Fibroblast of gingiva (primary cell): ENCODE measurements at regions not wholly inside any gene's neighbourhood (a gene's known extent, or its start where the extent isn't known, plus 50 kb on each side); places are given as distances from the start of the nearest gene placed in this dataset.
A peak's percentile ranks its signal among the peaks of the same experiment; 100 is the strongest.

Source experiments
- DNase-seq: peaks from one replicate; pipeline ENCODE4 v3.0.0-alpha.2; 2011; ENCODE audit warnings: low read depth

DNA sequence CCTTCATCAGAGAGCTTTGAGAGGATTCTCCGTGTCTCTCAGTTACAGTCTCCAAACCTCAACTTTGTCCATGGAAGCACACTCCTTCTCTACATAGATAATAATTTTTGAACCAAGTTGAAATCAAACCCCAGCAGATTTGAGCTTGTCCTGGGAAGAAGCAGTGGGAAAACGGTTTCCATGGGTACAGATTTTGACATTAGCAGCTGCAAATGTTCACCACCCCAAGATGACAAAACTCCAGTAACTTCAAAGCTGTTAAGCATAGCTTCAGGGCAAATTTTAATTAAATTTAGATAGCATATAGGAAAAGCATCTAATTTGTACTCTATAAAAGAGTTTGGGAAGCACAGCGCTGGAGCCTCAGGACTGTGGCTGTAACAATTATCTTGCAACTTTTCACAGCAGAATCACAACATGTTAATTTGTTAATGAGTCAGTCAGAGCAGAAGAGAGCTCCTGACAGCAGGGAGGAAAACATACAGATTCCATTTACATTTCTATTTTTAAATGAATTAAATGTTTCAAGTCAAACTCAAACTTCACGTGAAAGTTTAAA is 240.7 kb downstream of the BMP7 start:
- DNase-seq = no peak

DNA sequence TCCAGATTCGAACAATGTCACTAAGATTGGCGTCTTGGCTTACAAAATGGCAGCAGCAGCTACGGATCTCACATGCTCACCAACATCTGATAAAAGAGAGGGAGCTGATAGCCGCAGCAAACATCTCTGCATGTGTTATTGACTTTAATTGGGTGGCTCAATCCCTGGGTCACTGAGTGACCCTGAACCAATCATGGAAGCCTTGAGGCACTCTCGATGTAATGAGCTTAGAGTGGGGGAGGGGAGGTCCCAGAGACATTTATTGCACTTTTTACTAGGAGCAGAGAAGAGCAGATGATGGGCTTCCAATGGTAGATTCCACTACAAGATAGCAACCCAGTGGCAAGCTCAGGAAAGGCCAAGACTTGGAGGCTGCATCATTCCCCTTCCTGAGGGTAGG is 238.7 kb downstream of the BMP7 start:
- DNase-seq = no peak

DNA sequence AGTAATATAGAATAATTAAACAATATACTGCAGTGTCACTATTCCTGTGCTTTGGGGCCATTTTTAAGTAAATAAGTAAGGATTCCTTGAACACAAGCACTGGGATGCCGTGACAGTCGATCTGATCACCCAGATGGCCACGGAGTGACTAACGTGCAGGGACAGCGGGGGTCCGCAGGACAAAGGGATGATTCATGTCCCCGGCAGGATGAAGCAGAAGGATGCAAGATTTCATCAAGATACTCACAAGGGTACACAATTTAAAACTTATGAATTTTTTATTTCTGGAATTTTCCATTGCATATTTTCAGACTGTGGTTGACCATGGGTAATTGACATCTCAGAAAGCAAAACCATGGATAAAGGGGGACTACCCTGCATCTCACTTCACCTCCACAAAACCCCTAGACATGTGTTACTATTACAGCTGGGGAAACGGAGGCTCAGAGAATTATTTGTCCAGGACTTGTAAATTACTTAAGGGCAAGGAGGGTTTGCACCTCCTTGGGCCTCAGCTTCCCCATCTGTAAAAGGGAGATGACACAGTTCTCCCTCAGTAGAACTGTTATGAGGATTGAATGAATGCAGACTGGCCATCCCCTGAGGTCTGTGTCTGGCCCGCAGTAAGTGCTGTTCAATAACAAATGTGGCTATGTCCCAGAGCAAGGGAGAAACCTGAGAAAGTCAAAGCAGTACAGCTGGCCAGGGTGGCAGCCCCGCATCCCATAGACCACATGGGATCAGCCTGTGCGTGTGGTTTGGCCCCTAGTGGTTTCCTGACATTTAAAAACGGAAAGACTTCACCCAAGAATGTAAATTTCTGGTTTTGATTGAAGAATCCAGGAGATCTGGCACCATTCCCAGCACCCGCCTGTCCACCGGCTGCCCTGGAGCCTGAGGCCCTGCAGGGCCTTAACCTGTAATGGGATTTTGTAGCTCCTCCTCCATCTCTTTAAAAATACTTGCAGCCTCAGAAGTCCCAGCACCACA is 235.5 kb downstream of the BMP7 start:
- DNase-seq = peak; percentile 81

DNA sequence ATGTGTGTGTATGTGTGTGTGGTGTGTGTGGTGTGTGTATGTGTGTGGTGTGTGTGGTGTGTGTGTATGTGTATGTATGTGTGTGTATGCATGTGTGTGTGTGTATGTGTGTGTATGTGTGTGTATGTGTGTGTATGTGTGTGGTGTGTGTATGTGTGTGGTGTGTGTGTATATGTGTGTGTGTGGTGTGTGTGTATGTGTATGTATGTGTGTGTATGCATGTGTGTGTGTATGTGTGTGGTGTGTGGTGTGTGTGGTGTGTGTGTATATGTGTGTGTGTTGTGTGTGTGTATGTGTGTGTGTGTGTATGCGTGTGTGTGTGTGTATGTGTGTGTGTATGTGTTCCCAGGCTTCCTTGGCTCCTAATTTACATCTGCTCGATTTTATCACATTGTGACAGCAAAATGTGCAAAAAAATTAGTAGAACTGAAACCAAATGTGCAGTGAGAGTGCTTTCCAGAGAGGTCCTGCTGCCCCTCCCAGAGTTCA is 234.5 kb downstream of the BMP7 start:
- DNase-seq = peak; percentile 18

DNA sequence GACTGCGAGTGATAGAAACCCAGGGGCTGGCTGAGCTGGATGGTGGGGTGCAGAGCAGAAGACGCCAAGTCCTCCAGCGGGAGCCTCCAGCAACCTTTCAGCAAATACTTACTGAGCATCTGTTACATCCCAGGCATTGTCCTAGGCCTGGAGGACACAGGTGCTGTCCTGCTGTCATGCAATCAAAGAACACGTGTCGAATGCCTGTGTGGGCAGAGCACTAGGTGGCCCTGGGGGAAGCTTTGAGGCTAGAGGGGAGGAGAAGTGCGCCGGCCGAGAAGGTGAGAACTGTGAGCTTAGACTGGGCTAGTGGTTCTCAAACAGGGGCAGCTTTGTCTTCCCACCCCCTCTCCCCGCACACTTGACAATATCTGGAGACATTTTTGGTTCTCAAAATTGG is 233.6 kb downstream of the BMP7 start:
- no peak for DNase-seq

DNA sequence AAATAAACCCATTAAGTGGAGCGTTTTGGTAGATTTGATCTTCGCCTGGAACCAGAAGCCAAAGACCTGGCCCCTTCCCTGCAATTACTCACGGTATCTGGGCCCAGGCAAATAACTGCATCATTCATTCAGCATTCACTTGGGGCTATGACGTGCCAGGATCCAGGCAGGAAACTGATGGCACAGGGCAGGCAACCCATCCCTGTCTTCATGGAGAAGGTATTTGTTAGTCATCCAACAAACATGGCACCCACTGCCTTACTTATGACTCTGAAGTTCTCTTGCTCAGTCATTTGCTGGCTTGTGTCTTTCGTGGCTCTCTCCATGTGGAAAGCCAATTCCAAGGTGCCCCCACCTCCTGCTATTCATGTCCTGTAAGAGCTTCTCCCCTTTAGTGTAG is 232.4 kb downstream of the BMP7 start:
- no peak for DNase-seq

DNA sequence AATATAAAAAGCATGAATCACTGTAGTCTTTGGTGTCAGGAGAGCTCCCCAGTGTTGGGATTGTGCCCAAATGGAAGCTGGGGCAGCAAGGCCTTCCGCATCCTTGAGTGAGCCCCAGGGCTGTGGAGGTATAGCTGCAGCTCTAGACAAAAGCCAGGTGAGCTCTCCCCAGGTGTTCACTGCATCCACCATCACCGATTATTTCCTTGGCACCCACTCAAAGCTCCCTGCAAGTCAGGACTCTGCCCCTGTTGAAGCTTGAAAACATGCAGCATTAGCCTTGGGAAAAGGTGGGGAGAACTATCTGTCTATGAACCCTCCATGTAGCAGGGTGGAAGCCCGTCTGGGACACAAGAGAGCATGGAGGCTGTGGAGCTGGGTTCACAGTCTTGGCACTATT is 228.8 kb downstream of the BMP7 start:
- DNase-seq = no peak

DNA sequence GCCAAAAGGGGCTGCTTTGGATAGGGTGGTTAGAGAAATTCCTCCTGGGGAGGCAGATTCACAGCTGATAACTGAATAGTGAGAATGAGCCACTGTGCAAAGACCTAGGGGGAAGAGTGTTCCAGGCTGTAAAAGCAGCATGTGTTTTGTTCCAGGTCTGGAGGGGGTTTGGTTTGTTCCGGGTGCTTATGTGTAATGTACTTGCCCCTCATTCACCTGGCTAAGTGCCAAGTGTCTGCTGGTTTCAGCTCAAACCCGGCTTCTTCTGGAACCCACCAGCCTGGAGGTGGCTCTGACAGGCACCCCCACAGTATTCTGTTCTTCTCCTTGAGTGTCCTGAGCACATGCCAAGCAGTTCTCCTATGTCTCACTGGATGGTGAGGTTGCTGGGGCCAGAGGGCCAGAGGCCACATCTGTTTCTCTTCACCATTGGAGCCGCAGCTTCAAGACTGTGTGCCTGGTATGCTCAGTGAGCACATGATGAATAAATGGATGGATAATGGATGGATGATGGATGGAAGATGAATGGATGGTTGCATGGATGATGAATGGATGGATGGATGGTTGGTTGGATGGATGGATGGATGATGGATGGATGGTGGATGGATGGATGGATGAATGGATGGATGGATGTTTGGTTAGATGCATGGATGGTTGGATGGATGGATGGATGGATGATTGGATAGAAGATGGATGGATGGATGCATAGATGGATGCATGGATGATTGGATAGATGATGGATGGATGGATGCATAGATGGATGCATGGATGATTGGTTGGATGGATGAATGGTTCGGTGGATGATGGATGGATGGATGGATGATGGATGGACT is 227.6 kb downstream of the BMP7 start:
- peak; percentile 44 for DNase-seq

DNA sequence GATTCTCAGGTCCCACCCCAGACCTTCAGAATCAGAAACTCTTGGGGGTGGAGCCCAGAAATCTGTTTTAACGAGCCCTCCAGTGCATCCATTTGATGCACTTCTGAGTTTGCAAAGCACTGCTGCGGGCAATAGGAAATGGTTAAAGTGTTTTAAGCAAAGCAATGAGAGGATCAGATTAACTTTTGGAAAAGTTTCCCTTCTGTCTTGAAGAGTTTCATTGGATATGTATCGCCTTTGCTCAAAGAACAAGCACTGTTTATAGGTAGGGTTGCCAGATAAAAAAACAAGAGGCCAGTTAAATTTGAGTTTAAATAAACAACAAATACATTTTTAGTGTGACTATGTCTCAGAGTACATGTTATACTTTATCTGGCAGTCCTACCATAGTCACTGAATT is 226.0 kb downstream of the BMP7 start:
- peak; percentile 55 for DNase-seq

DNA sequence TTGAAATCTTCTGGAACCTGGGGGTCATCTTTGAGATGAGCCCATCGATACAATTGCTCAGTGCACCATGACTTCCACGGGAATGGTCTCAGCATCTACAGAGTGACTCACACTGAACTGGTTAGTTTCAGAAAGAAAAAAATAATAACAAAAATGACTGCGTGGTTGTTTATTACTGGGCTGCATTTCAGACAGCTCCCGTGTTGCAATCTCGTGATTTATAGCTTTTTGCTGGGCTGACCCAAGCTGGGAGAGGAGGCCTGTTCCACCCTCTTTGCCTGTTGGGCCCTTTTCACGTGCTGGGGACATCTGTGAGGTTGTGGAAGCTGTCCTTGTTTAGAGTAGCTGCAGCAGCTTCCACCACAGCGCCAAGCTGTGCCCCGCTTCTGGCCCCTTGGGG is 225.5 kb downstream of the BMP7 start:
- DNase-seq = peak; percentile 75

DNA sequence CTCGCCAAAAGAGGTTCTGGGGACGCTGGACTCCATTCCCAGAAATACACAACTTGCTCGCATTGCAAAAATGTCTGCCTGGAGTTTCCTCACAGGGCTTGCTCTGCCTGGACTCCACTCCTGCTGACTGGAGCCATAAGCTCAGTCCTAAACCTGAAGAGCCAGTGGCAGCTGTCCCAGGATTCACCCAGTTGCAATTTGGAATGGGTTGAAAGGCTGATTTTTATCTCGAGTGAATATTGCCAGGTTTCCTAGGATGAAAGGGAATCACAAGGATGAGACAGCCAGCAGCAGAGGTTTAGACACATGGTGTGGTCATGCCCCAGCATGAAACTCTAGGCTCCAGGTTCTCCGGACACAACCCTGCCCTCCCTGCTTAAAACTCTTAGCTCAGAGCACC is 223.3 kb downstream of the BMP7 start:
- peak; percentile 10 for DNase-seq

DNA sequence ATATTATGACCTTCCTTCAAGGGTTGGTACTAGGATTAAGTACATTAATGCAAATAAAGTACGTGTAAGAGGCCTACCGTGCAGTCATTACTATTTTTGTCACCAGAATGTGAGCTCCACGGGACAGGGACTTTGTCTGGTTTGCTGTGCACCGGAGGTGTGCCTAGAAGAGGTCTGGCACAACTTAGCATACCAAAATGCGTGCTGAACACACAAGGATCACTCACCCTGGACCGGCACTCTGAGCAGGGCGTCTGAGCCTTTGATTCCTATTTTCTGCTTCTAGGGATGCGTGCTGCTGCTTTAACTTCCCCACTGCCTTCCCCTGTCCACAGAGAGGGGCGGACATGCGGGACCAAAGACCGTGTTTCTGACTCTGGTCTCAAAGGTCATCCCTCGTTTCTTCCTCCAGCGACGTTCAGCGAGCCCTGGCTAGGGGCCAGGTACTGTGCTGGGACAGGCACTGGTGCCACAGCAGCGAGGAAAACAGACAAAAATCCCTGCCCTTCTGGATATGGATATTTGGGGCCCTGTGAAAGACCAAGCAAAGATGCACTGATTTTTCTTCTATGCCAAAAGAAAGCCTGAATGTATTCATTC is 222.7 kb downstream of the BMP7 start:
- DNase-seq = no peak

DNA sequence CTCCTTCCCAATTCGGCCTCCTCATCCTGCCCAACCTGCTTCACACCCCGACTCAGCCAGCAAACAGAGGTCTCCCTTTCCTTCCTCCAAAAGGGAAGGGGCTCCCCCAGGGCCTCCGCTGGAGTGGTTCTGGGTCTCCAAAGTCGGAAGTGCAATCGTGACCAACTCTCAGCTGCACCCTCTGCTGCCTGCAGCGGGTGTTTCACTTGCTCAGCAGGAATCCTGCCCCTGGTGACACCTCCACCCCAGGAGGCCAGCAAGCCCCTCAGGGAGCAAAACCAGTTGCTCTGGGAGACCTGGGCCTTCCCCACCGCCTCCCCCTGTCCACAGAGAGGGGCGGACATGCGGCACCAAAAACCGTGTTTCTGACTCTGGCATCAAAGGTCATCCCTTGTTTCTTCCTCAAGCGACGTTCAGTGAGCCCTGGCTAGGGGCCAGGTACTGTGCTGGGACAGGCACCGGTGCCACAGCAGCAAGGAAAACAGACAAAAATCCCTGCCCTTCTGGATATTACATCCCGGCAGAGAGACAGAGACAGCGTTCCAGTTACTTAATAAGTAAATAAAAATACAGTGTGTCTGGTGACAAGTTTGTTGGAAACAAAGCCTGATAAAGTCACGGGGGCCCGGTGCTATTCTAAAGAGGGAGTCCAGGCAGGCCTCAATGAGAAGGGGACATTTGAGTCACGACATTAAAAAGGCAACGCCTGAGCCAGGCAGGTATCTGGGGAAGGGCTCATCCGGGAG is 219.0 kb downstream of the BMP7 start:
- no peak for DNase-seq

DNA sequence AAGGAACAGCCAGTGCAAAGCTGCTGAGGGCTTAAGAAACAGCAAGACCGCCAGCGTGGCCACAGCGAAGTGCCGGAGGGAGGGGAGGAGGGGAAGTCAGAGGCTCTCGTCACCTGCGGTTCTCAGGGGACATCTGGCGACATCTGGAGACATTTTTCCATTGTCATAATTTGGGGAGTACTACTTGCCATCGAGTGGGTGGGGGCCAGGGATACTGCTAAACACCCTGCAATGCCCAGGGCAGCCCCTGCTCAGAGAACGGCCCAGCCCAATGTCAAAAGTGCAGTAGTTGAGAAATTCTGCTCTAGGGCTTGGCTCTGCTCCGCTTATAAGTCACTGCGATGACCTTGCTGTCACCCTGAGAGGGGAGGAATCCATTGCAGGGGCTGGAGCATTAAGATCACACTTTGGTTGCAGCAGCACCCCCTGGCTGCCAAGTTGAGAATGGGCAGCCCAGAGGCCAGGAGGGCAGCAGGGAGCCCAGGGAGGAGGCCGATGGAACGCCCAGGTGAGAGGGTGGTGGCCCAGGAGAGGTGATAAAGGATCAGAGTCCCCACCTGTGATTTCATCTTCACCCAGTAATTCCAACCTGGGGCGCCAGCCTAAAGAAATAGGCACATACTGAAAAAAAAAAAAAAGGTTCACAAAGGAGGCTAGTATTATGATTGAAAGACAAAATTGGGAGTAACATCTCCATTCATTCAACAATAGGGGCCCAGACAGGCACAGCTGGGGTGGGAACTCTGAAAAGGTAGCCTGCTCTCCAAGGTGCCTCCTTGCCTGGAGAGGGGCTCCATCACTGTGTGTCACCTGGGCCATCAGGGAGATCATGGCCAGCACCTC is 218.2 kb downstream of the BMP7 start:
- peak; percentile 69 for DNase-seq

DNA sequence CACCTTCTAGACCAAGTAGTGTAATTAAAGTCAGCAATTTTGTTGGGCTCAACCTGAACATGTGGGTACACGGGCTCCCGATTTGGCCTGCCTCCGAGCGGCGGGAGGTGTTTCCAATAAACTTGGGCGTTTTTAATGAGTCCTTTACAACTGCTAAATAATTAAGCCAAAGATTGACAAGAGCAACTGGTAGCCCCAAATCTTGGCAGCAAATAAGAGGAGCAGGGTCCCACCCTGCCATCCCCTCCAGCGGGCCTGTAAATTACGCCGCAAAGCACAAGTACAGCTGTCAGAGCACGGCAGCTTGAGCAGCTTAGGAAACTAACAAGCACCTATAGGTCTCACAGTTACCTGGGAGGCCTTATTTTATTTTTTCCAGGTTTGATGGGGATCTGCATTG is 217.1 kb downstream of the BMP7 start:
- no peak for DNase-seq

DNA sequence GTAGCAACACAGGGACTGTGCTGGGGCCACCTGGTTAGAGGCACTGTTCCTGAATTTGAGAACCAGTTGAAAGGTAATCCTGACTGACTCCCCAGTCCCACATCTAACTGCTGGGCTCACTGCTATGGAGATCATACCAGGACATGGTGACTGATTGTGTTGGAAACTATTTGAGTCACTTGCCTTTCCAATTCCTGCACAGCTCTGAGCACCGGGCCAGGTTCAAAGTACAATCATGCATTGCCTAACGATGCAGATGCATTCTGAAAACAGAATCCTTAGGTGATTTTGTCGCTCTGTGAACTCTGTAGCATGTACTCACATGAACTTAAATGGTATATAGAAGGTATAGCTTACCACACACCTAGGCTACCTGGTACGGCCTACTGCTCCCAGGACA is 215.3 kb downstream of the BMP7 start:
- DNase-seq = no peak

DNA sequence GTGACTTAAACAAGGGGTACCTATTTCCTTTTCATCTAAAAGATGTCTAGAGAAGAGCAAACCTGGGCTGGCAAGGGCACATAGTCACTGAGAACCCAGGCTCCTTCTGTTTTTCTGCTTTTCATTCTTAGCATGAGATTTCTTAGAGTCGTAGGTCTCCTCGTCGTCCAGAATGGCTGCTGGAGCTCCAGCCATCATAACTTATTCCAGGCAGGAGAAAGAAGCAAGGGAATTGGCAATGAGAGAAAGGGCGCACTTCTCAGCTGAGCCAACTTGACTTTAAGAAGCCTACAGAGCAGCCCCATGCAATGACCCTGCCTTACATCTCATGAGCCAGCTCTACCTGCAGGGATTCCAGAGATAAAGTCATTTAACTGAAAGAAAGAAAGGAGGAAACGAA is 213.4 kb downstream of the BMP7 start:
- DNase-seq = no peak

DNA sequence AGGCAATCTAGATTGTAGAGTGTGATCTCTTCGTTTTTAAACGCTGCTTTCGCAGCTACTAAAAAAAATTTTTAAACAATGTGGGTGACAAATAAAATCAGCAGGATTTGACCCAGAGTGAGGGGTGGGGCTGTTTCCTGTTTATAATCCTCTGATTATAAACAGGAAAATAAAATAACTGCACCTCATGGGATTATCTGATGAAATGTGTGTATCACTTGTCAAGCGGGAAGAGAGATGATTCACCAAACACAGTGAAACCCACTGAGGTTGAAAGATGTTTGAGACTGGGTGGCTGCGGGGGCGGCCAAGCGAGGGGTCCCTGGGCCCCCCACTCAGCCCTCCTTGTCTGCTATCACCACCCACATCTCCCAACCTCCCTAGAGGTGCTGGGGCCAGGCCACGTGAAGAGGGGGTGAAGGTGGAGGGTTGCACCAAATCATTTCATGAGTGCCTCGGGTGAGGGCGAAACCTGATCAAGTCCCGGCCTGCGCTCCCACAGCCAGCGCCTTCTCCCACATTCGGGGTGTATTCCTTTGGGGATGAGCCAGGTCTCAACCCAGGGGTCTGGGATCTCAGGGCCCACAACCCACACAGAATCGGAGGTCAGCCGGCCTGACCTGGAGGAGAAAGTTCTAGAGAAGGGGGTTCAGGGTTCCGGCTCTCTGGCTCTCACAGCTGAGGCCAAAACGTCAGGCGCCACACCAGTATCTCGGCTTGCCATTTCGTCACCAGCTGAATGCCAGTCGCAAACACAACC is 212.5 kb downstream of the BMP7 start:
- DNase-seq = no peak

DNA sequence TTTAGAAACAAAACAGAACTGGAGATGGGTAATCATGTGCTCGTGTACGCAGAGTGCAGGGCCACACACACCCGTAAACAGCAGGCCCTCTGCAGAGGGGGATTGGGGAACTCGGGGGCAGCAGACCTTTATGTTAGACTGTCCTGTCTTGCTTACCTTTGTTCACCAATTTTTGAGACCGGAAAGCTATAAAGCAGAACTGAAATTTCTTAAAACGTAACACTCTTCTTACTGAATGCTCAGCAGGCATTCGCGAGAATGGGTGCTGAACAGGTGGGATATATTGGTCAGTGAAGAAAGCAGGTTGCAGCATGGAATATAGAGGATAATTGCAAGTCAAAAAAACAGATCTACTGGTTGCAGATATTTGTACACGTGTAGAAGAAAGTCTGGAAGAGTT is 211.1 kb downstream of the BMP7 start:
- DNase-seq = no peak

DNA sequence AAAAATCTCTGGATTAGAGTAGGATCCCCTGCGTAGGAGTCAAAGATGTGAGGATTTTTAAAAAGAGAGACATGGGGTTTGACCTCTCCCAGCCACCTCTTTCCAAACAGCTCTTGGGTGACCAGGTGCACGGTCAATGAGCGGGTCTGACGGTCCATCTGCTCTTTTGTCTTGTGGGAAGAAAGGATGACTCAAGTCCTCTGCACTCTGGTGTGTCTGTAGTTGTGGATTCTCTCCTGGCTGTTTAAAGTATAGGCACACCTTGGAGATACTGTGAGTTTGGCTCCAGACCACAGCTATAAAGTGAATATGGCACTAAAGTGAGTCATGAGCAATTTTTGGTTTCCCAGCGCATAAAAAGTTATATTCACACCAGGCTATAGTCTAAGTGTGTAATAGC is 209.8 kb downstream of the BMP7 start:
- no peak for DNase-seq
